IPS DF 19.7 (cell line): ENCODE measurements at regions not wholly inside any gene's neighbourhood (a gene's known extent, or its start where the extent isn't known, plus 50 kb on each side); places are given as distances from the start of the nearest gene placed in this dataset.
"Not testable (repeated sequence)": the region's sequence is repeated elsewhere in the genome, so short reads cannot be mapped to it uniquely, and the experiment has no call there.

Experiments used
- DNase-seq: peaks from one replicate; pipeline ENCODE4 v3.0.0-alpha.2; 2013; ENCODE audit warnings: low read depth, low spot score

DNA sequence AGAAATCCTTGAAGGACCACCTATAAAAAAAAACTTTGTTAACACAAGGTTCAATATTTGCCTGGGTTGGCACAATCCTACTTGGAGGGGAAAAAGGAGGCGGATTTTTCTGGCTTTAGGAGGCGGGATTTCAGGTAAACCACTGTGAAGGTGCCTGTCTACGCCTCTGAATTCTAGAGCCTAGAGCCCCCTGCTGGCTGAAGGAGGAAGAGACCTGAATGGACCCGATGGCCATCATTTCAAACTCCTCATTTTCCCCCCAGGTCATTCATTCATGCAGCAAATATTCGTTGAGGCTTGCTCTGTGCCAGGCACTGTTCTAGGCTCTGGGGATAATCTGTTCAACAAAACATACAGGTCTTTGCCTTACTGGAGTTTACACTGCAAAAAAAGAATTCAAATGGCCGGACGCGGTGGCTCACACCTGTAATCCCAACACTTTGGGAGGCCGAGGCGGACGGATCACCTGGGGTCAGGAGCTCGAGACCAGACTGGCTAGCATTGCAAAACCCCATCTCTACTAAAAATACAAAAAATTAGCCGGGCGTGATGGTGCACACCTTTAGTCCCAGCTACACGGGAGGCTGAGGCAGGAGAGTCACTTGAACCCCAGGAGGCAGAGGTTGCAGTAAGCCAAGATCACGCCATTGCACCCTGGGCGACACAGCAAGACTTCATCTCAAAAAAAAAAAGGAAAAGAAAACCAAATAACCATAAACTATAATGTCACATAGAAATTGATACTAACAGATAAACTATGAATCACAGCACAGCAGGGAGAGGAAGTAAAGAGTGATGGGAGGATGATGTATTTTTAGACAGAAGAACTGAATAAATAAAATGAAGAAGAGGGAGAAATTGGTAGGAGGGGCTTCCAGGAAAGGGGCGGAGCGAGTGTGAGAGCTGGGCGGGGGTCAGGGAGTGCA lies 90.1 kb upstream of the NFE2L3 start:
- DNase-seq: peak; percentile 54

DNA sequence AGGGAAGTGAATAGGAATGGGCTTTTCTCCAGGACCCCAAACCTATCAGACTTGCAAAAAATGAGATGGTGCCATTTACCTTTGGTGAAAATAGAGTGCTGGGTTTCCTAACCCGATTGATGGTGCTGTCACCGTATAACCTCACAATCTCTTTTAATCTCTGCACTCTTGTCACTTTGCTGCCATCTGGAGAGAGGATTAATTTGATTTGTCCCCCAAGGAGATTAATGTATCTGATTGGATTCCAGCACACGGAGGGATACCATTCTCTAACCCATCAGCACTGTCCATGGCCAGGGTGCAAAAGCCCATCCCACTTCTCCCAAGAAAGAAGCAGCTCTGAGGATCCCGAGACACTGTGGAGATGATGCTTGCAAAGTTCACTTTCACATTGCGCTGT lies 86.3 kb upstream of the NFE2L3 start:
- DNase-seq: no peak

DNA sequence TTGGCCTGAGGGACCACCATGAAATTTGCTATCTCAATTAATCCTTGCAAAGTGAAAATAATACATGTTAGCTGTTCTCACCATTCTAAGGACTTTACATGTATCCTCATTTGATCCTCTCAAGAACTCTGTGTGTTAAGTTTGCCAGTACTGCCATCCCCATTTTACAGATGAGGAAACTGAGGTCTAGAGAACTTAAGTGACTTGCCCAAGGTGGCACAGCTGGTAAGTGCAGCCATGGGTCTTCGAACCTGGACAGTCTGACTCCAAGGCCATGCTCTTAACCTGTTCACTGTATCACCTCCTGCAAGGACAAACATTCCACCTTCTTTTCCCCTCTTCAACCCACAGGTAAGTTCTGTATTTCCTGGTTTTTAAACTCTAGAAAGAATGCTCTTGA lies 85.3 kb upstream of the NFE2L3 start:
- no peak for DNase-seq

DNA sequence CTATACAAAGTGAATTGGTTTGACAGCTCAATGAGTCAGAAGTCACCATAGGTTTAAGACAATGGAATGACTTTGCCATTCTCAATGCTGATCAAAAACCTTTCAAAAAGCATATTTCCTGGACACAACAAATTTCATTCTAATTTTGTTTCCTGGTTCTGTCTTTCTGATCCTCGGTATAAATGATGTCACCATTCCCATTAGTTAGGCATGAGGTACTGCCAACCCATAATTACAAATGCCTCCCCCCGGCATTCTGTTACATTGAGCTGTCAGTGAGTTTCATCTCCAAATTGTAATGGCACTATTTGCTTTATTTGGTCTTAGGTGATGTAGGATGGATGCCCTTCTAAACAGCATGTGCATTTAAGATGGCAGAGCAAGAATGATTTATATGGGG lies 81.7 kb upstream of the NFE2L3 start:
- DNase-seq: no peak

DNA sequence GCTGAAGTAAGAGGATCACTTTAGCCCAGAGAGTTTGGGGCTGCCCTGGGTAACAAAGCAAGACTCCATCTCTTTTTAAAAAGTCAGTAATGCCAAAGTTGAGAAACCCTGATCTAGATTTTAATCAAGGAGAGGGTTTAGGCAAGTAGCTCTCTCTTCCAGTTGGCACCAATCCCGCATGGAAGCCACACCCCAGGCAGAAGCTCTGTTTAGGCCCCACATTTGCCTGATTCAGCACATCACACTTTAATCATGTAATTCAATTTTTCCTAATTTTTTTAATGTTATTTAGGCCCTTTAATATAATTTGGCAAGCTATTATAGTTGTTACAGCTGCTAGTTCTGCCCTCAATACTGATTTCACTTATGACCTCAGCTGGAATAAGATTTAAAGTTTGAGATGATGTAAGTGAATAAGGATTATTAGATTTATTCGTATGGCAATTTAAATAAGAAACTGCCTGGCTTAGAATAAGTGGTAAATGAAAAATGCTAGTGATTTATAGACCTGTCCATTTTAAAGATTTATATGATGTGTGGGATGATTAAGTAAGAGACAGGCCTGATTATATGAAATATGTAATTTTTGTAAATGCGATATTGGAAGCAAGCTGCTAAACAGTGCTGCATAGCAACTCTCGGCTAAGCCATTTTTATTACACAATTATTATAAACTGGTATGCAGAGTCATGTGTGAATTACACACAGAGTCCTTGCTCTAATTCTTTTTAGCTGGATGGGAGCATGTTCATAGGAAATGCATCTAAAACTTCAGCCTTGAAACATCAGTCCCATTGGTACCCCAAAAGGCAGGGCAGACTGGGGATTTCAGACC lies 80.2 kb upstream of the NFE2L3 start:
- no peak for DNase-seq

DNA sequence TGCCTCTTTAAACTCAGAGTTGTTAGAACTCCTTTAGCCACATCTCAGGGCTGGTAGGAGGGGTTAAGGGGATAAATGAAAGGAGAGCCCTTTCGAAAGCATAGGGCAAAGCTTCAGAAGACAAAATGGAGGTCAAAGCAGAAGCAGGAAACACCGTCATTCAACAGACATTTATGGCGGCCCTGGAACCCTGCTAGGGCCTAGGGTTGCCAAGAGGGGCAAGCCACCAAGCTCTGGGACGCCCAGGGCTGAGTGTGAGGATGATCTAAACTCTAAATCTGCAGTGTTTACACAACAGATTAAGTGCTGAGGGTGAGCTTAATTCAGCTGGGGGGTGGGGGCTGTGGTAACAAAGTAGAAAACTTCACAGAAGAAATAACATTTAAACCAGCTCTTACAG lies 79.0 kb upstream of the NFE2L3 start:
- no peak for DNase-seq

DNA sequence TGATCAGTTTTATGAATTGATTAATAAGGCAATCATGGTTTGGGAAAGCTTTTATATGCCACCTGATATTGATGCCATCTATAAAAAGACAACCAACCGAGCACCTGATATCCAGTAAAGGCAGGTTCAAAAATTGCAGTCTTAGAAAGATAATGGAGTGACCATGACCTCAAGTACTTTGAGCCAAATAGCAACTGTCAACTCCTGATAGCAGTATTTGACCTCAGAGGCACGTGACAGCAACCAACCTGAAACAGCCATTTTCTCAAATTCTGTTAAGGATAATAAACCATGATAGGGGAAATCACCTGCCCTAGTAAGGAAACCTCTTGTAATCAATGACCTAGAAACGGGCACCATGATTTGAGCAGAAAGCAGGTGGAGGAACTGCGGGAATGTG lies 77.1 kb upstream of the NFE2L3 start:
- no peak for DNase-seq

DNA sequence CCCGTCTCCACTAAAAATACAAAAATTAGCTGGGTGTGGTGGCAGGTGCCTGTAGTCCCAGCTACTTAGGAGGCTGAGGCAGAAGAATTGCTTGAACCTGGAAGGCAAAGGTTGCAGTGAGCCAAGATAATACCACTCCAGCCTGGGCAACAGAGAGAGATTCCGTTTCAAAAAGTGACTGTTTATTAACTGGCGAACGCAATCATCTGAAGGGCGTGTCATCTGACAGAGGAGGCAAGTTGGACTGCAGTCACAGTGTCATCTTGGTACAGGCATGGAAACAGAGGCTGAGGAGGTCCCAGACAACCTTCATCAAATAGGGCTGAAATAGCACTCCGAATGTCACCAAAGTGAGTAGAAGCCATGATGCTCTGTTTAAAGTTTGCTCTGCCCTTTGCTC lies 75.3 kb upstream of the NFE2L3 start:
- DNase-seq: no peak

DNA sequence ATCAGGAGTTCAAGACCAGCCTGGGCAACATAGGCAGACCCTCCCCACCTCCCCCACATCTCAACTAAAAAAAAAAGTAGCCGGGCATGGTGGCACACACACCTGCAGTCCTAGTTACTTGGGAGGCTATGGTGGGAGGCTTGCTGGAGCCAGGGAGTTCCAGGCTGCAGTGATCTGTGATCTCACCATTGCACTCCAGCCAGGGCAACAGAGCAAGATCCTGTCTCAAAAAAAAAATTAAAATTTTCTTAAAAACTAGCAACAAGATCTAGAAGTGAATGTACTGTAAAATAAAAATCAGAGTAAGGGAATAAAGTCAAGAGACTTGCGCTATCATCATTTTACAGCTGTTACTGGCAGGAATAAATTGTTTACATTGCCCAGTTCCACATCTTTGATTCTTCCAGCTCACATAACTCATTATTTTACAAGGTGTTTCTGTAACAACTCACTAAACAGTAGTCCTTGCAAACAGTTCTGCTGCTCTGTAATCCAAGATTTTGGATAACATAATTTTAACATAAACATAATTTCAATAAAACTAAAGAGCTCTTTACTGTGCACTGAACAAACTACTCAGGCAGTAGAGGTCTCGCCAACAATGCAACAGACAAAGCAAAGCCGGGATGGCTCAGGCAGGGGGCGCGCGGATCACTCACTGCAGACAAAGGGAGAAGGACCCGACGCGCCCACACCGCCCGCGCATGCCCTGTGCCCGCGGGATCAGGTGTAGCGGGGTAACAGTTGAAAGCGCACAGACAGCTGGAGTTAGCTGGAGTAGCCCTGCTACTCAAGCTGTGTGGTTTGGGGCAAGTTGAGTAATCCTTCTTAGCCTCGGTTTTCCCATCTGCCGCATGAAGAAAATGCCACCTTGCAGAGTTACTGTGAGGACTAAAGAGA lies 73.3 kb upstream of the NFE2L3 start:
- DNase-seq: no peak

DNA sequence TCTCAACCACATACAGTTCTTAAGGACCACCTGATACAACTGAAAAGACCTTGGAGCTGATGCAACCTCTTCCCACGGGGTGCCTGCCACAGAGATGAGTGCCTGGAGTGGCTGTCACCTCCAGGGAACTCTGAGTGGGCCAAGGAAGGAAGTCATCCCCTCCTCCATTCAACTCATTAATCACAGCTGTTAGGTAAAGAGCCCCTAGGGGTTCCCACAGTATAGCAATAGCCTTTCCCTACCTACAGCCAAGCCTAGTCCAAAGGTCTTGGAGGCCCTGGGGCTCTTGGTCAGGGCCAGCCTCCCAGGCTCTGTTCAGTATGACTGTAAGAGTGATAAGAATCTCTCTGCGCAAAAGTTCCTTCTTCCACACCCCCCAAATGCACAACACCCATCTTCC lies 70.4 kb upstream of the NFE2L3 start:
- DNase-seq: no peak

DNA sequence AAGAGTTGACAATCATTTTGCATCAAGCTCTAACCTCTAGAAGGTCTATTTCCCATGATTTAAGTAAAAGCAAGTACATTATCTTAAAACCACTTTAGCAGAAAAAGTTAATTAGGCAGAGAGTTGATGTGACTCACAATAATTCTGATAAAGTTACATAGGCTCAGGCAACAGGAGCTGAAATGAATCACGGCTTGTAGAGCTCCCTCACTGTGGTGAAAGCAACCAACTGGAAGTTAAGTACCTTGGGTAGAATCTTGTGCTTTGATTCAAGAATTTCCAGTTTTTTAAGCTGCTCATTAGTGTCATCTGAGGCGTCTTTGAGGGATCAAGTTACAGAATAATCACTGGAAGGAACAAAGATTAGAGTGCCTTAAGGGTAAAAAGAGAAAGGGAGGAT lies 68.9 kb upstream of the NFE2L3 start:
- DNase-seq: no peak

DNA sequence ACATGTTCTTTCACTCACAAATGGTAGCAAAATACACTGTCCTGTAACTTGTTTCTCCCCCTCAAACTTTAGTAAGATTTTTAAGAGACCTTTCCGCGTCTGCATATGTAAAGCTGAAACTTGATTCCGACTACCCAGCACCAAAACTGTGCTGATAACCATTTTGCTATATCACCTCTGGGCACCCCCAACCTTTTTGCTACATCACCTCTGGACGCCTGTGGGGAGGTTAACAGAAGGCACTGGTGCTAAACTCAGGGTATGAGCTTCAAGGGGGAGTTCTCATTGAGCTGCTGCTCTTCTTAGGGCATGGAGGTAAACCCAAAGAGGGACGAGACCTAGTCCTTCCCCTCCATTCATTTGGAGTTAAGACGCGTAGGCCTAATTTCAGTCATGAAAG lies 67.6 kb upstream of the NFE2L3 start:
- no peak for DNase-seq

DNA sequence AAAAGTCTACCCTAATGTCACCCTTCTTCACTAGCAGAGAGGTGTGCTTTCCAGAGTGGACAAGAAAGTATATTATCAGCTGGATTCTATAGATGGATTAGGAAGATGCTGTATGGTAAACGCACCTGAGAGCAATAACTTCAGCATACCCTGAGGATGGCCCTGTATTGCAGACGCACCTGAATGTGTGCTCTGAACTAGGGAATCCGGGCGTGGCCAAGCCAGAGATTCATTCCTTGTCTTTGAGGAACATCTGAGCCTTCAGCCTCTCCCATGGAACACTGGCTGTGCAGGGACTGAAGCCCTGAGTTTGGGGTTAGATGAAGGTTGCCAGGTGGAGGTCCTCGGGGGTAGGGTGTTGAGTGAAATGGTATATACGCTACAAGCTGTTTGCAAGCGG lies 66.2 kb upstream of the NFE2L3 start:
- DNase-seq: no peak

DNA sequence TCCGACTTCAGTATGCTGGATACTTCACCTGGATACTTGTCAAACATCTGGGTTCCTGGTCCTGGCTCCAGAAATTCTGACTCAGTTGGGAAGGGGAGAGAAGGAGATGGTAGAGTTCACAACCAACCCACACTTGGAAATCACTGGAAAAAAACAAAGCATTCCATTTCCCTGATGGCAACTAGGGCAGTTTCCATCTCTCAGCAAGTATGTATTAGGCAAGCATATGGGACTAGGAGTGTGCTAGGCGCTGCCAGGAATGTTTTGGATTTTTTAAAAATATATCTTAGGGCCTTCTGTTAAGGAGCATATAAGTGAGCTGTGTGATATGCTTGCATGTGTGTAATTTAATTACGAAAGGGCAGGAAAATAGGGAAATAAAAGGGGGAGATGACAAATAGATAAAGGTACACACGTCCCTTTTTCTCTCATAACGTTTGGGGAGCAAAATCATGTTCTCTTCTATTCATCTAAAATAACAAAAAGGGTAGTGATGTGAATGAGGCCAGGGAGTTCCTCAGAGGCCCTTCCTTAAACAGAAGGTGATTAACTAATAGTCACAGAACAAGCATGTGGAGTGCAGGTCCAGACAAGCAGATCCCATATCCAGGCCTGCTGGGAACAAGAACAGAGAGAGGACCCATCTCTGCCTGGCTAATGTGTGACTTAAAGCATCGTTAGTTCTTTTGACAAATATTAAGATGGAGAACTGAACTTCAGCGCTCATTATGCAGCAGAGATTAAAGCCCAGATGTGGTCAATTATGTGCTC lies 64.5 kb upstream of the NFE2L3 start:
- DNase-seq: no peak

DNA sequence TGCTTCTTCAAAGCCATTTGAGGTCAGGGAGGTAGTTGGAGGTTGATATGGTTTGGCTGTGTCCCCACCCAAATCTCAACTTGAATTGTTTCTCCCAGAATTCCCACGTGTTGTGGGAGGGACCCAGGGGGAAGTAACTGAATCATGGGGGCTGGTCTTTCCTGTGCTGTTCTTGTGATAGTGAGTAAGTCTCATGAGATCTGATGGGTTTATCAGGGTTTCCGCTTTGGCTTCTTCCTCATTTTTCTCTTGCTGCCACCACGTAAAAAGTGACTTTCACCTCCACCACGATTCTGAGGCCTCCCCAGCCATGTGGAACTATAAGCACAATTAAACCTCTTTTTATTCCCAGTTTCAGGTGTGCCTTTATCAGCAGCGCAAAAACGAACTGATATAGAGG lies 62.5 kb upstream of the NFE2L3 start:
- not testable (repeated sequence) for DNase-seq

DNA sequence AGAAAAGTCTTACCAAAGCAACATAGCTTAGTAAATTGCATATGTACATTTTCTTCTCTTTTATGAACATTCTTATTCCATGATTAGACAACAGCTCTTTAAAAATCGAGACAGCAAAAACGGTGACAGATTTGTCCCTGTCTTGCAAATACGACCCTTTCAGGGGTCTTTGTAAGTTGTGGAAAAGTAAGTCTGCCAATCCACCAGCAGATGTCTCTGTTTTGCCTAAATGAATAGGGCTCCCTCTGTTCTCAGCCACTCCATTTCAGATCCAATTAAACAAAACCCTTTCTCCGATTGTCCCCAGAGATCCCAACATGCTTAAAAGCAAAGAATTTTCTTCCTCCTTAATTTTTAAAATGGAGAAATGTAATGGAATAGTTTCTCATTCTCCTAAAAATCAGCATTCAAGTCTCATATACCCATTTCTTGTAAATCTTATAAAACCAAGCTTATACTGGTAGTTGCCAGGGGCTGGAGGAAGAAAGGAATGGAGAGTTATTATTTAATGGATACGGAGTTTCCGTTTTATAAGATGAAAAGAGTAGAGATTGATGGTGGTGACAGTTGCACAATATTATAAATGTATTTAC lies 61.0 kb upstream of the NFE2L3 start:
- no peak for DNase-seq

DNA sequence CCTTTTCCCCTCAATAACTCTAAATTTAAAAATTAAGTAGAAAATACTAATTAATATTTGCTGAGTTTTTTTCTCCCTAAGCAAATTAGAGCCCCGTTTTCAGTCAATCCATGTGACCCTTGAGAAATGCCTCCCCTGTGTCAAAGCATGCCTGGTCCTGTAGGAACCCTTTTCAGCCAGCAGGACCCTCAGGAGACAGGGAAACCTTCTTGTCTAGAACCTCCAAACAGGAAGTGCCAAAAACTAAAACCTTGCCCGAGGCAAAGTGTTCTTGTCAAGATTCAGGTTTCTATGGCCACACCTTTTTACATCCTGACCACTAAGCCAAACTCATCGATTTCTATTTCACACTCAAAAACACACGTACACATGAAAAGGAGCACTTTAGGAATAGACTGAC lies 60.1 kb upstream of the NFE2L3 start:
- DNase-seq: no peak

DNA sequence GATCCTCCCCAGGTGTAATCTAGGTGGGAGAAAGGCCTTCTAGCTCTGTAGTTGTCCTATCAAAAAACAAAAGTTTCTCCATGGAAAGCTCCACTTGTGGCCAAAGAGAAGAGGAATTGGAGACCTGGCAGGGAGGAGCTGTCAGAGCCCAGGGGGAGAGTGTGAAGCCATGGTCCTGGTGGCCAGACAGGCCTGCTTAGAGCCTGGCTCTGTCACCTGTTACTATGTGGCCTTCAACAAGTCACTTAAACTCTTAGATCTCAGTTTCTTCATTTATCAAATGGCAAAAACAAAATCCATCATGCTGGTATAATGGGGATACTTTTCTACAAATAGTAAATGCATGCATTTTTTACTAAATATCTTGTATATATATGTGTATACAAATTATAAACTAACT lies 59.0 kb upstream of the NFE2L3 start:
- DNase-seq: no peak

DNA sequence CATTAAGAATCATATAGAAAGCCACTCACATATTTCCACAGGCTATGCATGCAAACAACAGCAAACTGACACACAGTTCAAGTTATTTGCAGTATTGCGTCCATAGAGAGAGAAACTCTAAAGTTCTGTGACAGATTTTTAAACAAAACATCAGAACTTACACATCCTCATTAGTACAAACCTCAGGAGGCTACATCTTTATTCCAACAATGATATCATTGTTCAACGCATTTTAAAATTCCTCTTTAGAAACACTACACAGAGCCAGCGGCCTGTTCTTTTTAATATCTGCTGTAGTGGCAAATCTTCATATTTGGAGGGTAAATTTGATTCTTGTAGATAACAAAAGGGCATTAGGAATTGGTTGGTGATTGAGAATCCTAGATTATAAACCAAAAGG lies 55.9 kb upstream of the NFE2L3 start:
- DNase-seq: no peak

DNA sequence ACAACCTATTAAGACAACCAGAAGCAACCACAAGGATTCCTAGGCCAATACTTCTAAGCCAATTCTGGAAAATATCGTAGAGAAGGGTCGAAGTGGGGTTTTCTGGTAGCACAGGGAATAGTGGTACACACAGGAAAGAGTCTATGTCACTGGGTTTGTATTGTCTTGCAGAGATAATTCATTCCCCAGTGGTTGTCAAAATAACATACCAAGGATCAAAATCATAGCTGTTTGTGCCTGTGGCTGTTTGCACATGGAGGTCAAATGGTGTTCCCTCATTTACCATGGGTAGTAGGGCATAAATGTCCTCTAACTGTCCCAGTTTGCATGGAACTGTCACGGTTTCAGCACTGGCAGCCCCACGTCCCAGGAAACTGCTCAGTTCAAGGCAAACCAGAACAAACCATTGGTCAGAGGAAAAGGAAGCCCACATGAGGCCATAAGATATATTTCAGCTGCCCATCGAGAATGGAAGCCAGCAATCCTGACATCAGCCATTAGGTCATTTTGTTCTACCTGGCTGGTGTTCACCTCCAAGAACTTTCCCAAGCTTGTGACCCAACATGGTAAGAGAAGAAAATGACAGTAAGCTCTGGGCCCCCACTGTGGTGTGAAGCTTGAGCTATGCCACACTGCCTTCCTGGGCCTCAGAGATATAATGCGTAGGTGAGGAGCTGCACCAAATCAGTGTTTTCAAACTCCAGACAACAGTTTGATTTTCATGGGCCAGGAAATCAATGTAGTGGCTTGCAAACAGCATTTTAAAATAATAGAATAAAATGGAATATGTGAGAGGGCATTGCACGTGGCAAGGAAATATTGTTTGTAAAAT lies 53.9 kb upstream of the NFE2L3 start:
- no peak for DNase-seq
